ENCODE measurements at regions not wholly inside any gene's neighbourhood (a gene's known extent, or its start where the extent isn't known, plus 50 kb on each side); places are given as distances from the start of the nearest gene placed in this dataset.

DNA sequence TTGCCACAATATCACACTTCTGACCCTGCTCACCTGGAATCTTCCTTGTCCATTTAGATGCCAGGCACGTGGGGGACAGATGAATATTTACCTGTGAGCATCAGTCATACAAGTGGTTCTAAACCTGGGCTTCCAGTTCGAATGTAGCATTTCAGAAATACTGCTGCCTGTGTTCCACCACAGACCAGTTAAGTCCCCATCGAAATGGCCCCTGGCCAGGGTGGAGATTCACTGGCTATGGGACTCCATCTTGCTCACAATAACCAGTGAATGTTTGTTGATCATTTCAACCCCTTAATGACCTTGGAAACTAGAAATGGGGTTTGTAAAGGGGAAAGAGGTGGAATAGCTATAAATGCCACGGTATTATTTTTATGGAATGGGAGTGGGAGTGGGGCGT is 73.8 kb downstream of the CLDN34 start:
- Histone ChIP-seq H3K4me1 (no peaks in the 10 kb centered on the region), H3K27ac (no peak overlapping the region), H3K4me3 (no peak overlapping the region)

DNA sequence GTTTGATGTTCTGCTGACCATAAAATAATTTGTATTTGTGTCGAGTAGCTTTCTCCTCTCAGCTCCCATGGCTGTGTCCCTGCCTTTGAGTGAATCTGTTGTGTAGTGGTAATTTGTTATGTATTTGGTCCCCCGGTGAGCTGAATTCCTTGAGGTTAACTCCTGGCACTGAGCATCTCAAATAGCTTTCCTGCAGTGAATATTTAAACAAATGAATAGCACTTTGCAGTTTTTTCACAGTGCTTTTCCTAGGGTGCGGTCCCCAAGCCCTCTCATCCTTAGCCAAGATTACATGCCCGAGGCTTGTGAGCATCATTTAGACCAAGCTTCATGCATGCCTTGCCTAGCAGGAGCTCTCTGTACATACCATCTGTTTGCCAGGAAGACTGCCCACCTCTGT is 74.2 kb downstream of the CLDN34 start:
- Histone ChIP-seq H3K9me3 (replicated peaks) (no peaks in the 10 kb centered on the region), H3K36me3 (no peaks in the 10 kb centered on the region), H3K27me3 (no peaks in the 10 kb centered on the region), H3K4me1 (no peaks in the 10 kb centered on the region), H3K4me3 (no peak overlapping the region), H3K27ac (no peak overlapping the region)
- no peak for DNase-seq

More for the DNA sequence above, 73.8 kb downstream of the CLDN34 start:
- no peak for DNase-seq
- Histone ChIP-seq H3K9me3 (replicated peaks) (no peaks in the 10 kb centered on the region), H3K36me3 (no peaks in the 10 kb centered on the region), H3K27me3 (no peaks in the 10 kb centered on the region)

DNA sequence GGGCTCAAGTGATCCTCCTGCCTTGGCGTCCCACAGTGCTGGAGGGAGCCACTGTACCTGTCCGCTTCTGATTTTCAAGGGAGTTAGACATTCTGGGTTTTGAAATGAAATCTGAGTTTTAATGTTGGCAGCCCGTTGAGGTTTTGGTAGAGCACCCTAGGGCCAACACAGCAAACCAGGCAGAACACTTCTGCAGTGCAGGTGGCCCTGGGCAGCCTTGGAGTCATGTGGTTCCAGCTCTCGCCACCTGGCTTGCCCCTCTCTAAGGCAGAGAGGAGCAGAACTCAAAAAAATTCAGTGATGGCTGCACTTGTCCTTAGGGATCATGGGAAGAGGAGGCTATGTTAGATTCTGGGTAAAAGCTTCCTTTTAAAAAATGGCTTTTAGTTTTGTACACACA is 74.9 kb downstream of the CLDN34 start:
- DNase-seq = no peak
- Histone ChIP-seq H3K4me1 (no peaks in the 10 kb centered on the region), H3K36me3 (no peaks in the 10 kb centered on the region), H3K9me3 (replicated peaks) (no peaks in the 10 kb centered on the region), H3K4me3 (no peak overlapping the region), H3K27me3 (no peaks in the 10 kb centered on the region), H3K27ac (no peak overlapping the region)

DNA sequence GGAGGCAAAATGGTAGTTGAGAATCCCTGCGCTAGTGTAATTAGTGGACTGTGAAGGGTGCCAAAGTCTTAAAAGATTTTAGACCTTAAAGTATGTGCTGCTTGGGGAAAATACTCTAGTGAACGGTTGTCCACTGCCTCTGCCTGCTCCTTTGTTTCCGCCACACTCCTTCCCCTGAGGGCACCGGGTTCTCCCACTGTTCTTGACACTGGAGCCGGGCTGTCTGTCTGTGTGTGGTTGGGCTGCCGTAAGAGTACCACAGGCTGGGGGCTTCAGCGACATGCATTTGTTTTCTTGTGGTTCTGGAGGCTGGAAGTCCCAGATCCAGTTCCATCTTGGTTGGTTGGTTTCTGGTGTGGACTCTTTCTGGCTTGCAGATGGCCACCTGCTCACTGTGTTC is 76.2 kb downstream of the CLDN34 start:
- no peaks in the 10 kb centered on the region for H3K4me1 ChIP-seq
- DNase-seq = peak in 1 of 2 experiments; percentile 9
- no peaks in the 10 kb centered on the region for H3K9me3 ChIP-seq (replicated peaks)
- H3K36me3 ChIP-seq = no peaks in the 10 kb centered on the region
- H3K27me3 ChIP-seq = no peaks in the 10 kb centered on the region
- H3K4me3 ChIP-seq = no peak overlapping the region
- no peak overlapping the region for H3K27ac ChIP-seq

DNA sequence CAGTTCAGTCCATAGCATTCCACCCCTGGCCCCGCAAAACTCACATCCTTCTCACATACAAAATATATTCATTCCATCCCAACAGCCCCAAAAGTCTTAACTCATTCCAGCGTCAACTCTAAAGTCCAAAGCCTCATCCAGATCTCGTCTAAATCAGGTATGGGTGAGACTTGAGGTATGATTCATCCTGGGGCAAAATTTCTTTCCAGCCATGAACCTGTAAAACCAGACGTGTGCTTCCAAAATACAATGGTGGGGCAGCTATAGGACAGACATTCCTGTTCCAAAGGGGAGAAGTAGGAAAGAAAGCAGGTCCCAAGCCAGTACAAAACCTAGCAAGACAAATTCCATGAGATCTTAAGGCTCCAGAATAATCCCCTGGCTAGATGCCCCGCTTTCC is 76.9 kb downstream of the CLDN34 start:
- no peak overlapping the region for H3K4me3 ChIP-seq
- no peaks in the 10 kb centered on the region; the same call in 1 of the 2 replicates for H3K4me1 ChIP-seq
- H3K27me3 ChIP-seq = no peaks in the 10 kb centered on the region
- no peaks in the 10 kb centered on the region for H3K36me3 ChIP-seq
- no peaks in the 10 kb centered on the region for H3K9me3 ChIP-seq (replicated peaks)
- no peak overlapping the region for H3K27ac ChIP-seq
- DNase-seq = no peak

DNA sequence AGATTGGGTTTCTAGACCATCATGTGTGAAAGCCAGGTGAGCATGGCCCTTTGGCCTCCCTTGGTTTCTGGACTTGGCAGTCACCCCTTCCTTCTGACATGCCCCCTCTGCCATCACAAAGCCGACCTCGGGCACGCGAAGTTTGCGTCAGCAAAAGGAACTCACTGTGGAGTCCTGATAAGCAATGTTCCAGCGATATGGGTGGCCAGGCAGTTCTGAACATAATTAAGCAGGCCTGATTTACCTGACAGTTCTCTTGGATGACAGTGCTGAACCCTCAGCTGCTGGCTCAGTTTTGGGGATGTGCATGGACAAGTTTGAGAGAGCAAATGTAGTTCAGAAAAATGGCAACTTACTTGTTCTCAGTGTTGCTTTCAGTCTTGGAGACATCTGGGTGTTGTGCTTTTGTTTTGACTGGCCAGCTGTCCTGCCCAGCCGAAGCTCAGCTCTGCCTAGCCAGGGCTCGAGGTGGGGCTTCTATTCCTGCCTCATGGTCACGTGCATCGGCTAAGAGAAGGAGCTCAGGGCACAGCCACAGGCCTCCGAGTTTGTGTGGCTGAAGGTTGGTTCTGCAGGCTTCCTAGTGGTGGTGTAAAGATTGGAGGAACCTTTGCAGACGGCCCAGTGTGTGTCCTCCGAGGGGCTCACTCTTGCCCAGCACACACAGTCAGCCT is 78.3 kb downstream of the CLDN34 start:
- Histone ChIP-seq H3K4me1 (peaks cover 14% of the 10 kb centered on the region), H3K27ac (no peak overlapping the region), H3K36me3 (no peaks in the 10 kb centered on the region), H3K4me3 (no peak overlapping the region), H3K9me3 (replicated peaks) (no peaks in the 10 kb centered on the region), H3K27me3 (no peaks in the 10 kb centered on the region)
- DNase-seq = no peak

DNA sequence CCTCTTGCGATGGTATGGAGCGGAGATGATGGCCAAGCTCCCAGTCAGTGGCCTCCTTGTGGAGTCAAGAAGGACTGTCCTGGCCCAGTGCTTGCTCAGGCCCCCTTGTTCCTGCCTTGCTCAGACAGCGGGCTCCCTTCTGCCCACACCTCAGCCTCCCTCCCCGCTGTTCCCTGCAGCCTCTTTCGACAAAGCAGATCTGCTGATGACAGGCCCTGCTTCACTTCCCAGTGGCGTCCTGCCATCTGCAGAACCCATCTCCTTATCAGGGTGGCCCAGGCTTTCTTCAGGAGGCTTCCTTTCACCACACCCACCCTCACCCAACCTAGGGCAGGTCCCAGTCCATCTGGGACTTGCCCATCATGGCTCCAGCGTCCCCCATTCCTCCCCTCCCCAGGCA is 80.0 kb downstream of the CLDN34 start:
- Histone ChIP-seq H3K4me3 (no peak overlapping the region), H3K36me3 (no peaks in the 10 kb centered on the region), H3K27me3 (no peaks in the 10 kb centered on the region), H3K4me1 (peaks cover 22% of the 10 kb centered on the region), H3K27ac (no peak overlapping the region), H3K9me3 (replicated peaks) (no peaks in the 10 kb centered on the region)
- no peak for DNase-seq

DNA sequence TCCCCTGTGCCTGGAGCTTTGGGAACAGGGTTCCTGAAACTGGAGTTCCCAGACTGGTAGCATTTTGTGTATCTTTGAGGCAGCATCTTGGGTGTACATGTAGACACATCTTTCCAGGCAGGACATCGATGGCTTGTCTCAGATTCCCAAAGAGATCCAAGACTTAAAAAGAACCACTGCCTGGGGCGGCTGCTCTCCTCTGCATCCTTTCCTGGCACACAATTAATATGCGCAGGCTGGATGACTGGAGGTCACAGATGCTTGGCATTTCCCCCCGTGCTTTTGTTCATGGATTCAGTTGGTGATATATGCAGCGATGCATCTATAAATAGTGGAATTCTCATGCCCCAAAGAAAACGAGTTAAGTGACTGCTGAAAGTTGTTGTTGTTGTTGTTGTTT is 80.5 kb downstream of the CLDN34 start:
- Histone ChIP-seq H3K36me3 (no peaks in the 10 kb centered on the region), H3K27me3 (no peaks in the 10 kb centered on the region), H3K4me1 (peaks cover 22% of the 10 kb centered on the region), H3K27ac (no peak overlapping the region), H3K9me3 (replicated peaks) (no peaks in the 10 kb centered on the region), H3K4me3 (no peak overlapping the region)
- no peak for DNase-seq

DNA sequence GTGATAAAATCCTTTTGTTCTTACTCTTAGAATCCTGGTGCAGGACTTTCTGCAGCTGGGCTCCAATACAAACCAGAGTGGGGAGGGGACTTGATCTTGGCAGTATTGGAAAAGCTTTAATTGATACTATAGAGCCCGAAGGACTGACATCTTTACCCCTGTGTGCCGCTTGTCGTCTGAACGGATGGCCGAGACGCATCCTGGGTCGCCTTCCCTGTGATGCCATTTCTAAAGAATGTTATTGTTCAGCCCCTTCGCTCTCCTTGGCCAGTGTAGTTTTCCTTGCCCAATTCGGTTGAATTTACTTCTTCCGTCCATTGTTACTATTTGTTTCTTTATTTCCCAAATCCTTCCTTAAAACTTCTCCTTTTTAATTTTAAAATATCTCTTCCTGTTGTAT is 80.9 kb downstream of the CLDN34 start:
- Histone ChIP-seq H3K36me3 (no peaks in the 10 kb centered on the region), H3K27me3 (no peaks in the 10 kb centered on the region), H3K4me1 (peaks cover 22% of the 10 kb centered on the region), H3K27ac (no peak overlapping the region), H3K9me3 (replicated peaks) (no peaks in the 10 kb centered on the region), H3K4me3 (no peak overlapping the region)
- no peak for DNase-seq

DNA sequence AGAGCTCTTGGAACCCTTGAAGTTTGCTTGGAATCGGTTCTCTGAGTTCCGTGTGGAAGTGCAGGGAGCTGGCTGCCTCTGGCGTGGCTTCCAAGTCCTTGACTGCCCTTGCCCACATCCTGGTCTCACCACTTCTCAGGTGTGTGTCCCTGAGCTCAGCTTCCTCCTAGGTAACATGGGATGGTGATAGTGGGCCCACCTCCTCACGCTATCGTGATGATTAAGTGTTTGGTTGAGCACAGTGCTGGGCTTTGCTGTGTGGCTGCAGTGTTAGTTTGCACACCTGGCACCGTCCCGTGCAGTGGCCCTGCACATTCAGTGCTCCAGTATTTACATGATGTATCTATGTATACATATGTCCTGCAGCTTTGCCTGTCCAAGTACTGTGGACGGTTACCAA is 81.5 kb downstream of the CLDN34 start:
- Histone ChIP-seq H3K27ac (no peak overlapping the region), H3K4me3 (no peak overlapping the region)

DNA sequence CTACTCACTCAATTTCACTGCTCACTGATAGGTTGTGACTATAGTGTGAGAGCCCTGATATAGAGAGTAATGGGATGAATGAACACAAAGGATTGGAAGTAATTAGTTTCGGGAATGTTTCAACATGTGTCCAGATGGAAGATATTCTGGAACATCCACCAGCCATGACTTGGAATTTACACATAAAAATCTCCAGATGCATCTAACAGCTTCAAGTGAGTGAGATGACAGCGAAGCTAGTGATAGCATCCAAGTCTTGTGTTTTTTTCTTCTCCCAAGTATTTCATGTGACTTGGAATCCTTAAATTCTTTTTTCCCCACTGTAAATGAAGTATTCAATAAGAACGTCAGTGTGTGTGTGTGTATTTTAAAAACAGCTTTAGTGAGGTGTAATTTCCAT is 82.1 kb downstream of the CLDN34 start:
- no peaks in the 10 kb centered on the region for H3K9me3 ChIP-seq (replicated peaks)
- peaks cover 22% of the 10 kb centered on the region for H3K4me1 ChIP-seq
- DNase-seq = no peak
- no peaks in the 10 kb centered on the region for H3K36me3 ChIP-seq
- no peaks in the 10 kb centered on the region for H3K27me3 ChIP-seq
- no peak overlapping the region for H3K27ac ChIP-seq
- H3K4me3 ChIP-seq = no peak overlapping the region

More for the DNA sequence above, 81.5 kb downstream of the CLDN34 start:
- Histone ChIP-seq H3K27me3 (no peaks in the 10 kb centered on the region), H3K4me1 (peaks cover 22% of the 10 kb centered on the region), H3K36me3 (no peaks in the 10 kb centered on the region), H3K9me3 (replicated peaks) (no peaks in the 10 kb centered on the region)
- no peak for DNase-seq

DNA sequence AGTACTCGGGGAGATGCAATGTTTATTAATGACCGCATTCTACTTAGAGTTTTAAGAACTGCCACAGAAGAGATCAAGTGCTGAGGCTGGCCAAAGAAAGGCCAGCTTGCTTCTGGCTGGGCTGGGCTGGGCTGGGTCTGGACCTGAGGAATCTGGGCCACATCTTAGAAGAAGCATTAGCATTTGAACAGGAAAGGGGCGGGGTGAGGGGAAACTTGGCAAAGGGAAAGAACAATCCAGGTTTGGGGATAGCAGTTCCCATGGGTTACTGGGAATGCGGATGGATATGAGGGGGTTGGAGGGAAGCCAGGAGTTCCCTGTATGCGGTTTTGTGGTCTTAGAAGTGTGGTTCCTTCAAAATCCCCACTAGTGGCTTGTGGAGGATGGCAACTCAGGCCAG is 83.3 kb downstream of the CLDN34 start:
- DNase-seq = peak; percentile 59 to 79
- Histone ChIP-seq H3K27me3 (no peaks in the 10 kb centered on the region), H3K4me3 (no peak overlapping the region), H3K27ac (no peak overlapping the region), H3K4me1 (peaks cover 22% of the 10 kb centered on the region), H3K36me3 (no peaks in the 10 kb centered on the region), H3K9me3 (replicated peaks) (no peaks in the 10 kb centered on the region)

DNA sequence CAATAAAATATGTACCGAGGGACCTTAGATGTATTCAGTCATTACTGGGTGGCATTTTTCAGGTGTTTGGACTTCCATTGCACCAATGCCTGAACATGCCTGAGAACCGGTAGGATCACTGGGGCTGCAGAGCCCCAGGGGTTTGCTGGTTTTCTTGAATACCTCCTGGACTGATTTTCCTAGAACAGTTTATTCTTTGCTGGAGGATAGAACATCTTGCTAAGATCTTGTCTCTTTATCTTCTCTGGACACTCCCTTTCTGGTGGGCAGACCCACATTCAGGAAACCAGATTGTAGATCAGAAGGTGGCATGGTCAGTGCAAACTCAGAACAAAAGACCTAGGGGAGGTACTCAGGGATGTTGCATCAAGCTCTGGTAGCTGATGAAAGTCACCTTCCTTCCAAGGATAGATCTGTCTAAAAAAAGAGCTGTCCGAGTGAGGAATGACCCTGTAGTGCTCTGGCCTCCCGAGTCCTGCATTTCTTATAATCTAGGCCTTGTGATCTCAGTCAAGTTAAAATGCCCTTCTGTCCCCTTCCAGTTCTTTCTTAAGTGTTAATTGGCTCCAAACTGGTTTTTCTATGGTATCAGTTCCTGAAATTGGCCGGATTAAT is 84.8 kb downstream of the CLDN34 start:
- Histone ChIP-seq H3K9me3 (replicated peaks) (peaks cover 2% of the 10 kb centered on the region; the same call in 1 of the 2 replicates), H3K36me3 (no peaks in the 10 kb centered on the region), H3K27me3 (no peaks in the 10 kb centered on the region), H3K27ac (no peak overlapping the region), H3K4me1 (peaks cover 22% of the 10 kb centered on the region), H3K4me3 (no peak overlapping the region)
- no peak for DNase-seq

DNA sequence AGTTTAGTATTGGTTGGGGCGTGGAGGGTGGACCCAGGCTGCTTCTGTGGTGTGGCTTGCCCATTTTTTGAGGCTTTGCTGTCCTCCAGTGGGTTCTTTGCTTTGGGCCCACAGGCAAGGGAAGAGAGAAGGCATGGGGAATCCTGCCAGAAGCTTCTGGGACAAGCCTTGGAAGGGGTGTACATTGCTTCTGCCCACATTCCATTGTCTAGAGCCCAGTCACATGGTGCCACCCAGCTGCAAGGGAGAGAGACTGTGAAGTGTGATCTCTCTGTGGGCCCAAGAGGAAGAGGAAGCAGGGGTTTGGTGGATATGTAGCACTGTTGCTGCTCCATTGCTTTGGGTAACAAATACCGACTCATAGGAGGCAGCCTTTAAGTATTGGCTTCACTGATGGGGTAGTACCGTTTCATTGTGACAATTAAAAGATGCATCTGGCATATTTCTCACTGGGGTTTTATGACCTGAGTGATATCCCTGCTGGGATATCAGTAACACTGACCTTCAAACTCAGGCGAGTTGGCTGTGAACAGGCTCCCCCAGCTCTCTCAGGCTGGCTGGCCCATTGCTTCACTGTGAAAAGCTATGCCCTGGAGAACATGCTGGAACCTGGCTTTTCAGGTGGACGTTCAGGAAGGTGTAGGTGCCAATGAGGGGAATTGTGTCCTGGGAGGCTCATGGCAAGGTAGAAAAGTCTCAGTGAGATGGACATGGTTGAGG is 85.9 kb downstream of the CLDN34 start:
- Histone ChIP-seq H3K4me1 (peaks cover 22% of the 10 kb centered on the region), H3K9me3 (replicated peaks) (peaks cover 8% of the 10 kb centered on the region; the same call in 1 of the 2 replicates), H3K36me3 (no peaks in the 10 kb centered on the region), H3K27ac (no peak overlapping the region), H3K27me3 (no peaks in the 10 kb centered on the region), H3K4me3 (no peak overlapping the region)
- DNase-seq = no peak

DNA sequence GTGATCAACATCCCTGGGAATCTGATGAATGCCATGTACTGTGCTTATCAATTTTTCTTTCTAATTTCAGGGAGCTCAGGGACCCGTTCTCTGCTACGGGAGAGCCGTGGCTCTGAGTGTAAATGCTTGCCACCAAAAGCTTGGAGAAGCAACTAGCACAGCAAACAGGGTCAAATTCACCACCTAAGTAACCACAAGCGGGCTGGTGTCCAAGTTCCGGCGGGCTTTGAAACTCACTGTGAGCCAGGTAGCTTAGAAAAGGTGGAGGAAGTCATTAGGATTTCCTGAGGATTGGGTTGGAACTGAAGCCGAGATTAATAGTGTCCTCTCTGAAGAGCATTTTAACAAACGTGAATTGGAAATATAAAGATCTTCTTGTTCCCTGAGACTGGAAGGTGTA is 87.2 kb downstream of the CLDN34 start:
- Histone ChIP-seq H3K9me3 (replicated peaks) (peaks cover 8% of the 10 kb centered on the region; the same call in 1 of the 2 replicates), H3K36me3 (no peaks in the 10 kb centered on the region), H3K27ac (no peak overlapping the region), H3K4me1 (peaks cover 18% of the 10 kb centered on the region), H3K27me3 (no peaks in the 10 kb centered on the region), H3K4me3 (no peak overlapping the region)
- no peak for DNase-seq

Data from SJCRH30 (cell line).